ENCODE measurements at regions not wholly inside any gene's neighbourhood (a gene's known extent, or its start where the extent isn't known, plus 50 kb on each side); places are given as distances from the start of the nearest gene placed in this dataset.
"Not testable (repeated sequence)": the region's sequence is repeated elsewhere in the genome, so short reads cannot be mapped to it uniquely, and the experiment has no call there.

DNA sequence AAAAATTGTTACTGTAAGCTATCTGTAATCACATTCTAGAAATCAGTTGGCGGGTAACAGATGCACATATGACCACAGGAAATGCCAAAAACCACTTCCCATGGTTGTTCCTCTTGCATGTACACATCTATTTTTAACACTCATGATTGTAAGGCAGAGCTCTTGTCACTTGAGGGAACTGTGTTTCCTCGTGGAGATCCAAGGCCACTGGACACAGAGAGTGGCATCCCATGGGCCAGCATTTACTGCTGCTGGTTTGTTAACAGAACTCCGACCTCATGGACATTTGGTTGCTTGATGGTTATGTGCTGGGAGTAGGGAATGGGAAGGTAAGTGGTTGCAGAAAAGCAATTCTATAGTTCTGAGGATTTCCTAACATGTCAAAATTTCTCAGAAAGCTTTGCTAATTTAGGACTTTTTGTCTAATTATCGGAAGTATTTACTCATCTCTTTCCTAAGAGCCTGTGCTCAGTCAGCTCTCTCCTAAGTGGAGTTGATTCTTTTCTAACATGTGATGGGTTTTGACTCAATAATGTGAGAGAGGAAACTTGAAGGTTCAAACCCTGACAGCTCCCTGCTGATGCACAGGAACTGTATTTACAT, 202.0 kb upstream of the NR3C1 start:
- DNase-seq = peak; percentile 83
- in situ Hi-C loops (cut with MboI; ENCODE audit: low pct_unique_long_range_greater_than_20kb, low sequenced_read_pairs) = no loop called here

DNA sequence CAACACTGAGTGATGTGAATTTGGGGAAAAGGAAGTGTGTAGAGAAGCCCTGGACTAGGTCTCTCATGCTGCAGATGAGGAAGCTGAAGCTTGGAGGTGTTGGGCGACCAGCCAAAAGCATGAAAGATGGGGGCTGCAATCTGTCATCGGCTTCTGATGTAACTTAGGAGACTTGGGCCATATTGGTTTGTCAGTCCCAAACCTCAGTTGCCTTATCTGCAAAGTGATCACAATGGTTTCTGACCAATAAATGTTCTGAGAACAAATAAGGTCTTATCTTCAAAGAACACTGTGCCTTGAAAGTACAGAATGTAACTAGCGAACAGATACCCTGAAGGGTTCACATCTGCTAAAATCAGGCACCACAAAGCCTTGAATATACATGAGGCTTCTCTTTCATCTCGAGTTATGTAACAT, 198.4 kb upstream of the NR3C1 start:
- DNase-seq = peak; percentile 92
- in situ Hi-C loops (cut with MboI; ENCODE audit: low pct_unique_long_range_greater_than_20kb, low sequenced_read_pairs) = no loop called here

DNA sequence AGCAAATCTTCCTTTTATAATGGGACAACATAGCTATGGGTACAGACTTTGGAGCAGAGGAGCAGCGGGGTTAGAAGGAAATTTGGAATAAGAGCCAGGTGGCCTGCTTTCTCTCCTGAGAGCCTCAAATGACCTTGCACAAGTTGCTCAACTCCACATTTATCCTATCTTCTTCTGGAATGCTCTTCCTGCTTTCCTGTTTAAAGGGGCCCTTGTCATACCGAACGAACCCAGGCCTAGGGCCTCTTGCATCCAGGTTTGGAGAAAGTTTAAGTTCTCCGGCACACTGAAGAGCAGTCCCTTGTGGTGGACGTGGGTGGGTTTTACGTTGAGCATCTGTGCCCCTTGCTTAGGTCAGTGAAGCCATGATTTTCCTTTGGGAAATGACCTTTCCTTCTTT, 197.9 kb upstream of the NR3C1 start:
- in situ Hi-C loops (cut with MboI; ENCODE audit: low pct_unique_long_range_greater_than_20kb, low sequenced_read_pairs) = no loop called here
- DNase-seq = no peak

DNA sequence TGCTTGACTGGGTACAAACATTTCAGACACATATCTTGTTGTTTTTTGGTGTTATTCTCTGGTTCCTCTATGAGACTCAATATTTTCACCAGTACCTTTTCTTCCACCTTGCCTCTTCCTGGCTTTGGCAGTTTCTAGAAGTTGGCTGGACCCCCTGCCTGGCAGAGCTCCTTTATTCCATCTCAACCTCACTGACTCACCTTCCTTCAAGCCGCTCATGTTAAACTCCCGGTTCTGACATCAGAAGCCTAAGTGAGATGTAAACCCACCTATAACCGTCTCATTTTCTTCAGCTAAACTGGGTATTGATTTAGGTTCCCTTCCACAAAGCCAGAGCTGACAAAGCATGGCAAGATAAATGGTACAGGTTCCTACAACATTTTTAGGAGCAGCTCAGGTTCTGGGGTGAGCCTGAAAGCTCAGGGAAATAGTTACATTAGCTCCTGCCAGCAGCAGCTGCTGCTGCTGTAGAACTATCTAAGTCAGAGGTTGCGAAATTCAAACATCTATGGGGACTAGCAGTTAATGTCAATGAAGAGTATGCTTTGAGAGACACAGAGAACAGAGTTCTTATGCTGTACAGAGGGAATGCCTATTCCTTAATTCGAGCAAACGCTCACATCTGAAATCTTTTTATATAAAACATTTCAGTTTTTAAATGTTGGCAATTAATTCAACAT, 197.1 kb upstream of the NR3C1 start:
- peak; percentile 18 for DNase-seq
- in situ Hi-C loops (cut with MboI; ENCODE audit: low pct_unique_long_range_greater_than_20kb, low sequenced_read_pairs) = no loop called here

DNA sequence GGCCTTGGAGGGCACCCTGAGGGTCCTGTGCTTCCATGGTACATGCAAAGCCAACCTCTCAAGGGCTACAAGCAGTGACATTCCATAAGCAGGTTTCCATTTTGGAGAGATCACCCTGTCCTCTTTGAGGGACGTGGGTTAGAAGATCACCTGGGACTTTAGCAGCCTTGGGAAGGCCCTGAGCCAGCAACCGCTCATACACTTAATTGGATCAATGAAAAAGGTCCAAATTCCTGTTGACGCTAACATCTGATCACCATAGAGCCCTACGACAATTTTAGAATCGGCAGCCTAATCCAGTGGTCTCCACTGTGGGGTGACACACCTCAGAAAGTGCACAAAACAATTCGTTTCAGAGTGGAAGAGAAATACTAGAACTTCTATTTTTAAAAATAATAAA, 196.0 kb upstream of the NR3C1 start:
- no peak for DNase-seq
- in situ Hi-C loops (cut with MboI; ENCODE audit: low pct_unique_long_range_greater_than_20kb, low sequenced_read_pairs) = no loop called here

DNA sequence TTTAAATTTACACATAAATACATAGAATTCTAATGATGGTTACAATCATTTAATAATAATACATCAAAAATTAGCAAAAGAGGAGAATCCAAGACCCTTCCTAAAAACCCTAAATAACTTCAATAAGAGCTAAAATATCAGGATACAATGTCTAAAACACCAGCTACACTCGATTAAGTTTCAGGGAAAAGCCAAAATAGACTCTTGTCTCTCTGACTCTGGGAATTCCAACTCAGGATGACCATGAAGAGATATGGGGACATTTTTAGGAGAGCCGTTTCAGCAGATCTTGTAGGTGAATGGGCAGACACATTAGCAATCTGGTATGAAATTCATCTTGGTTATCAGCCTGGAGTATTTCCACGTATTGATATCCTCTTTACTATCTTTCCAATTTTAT, 193.3 kb upstream of the NR3C1 start:
- in situ Hi-C loops (cut with MboI; ENCODE audit: low pct_unique_long_range_greater_than_20kb, low sequenced_read_pairs) = no loop called here
- DNase-seq = no peak

DNA sequence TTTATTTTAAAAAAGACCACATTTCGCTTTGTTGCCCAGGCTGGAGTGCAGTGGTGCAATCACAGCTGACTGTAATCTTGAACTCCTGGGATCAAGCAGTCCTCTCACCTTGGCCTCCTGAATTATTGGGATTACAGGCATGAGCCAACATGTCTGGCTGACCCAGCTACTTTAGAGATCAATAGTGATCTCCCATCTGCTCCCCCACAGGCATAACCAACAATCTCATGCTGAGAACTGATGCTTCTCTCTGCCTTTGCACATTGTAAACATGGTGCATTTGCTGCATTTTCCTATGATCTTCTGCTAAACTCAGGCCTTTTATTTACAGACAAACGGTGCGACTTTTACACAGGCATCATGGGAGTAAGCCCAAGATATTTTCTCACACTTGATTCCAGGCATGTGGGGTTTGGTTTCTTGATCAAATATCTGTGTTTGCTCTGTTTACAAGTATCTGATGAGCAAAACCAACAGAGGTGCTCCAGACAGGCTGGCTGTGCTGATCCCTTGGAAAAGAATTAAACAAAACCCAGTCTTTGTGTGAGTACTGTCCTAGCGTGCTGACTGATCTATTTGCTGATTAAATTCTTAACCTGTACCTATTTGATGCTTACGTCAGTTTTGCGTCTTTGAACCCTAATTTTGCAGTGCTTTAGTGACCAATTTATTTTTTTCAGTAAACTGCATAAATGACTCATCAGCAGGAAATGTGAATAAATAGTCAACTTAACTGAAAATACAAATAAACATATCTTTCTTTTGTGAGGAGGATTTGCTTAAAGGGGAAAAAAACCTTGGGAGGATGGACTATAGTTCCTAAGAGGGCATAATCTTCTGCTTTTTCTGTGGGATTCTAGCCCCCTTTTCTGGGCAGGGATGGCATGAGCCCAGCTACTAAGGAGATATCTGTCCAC, 191.7 kb upstream of the NR3C1 start:
- no peak for DNase-seq
- in situ Hi-C loops (cut with MboI; ENCODE audit: low pct_unique_long_range_greater_than_20kb, low sequenced_read_pairs) = no loop called here

DNA sequence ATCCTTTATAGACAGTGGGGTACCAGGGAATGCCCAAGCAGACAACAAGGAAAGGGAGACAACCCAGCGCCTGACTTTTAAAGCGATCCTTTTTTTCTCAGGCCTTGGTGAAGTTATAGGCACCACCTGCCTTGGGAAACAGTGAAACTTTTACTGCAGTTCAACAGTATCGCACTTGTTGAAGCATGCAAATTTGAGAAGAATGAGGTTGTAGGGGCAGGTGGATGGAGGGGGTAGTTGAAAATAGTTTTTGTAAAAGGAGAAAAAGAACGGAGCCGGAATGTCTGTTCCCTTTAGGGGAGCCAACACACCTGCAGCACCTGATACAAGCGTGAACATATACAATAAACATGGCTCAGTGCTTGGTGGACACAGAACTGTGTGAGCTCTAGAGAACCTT, 190.2 kb upstream of the NR3C1 start:
- in situ Hi-C loops (cut with MboI; ENCODE audit: low pct_unique_long_range_greater_than_20kb, low sequenced_read_pairs) = no loop called here

DNA sequence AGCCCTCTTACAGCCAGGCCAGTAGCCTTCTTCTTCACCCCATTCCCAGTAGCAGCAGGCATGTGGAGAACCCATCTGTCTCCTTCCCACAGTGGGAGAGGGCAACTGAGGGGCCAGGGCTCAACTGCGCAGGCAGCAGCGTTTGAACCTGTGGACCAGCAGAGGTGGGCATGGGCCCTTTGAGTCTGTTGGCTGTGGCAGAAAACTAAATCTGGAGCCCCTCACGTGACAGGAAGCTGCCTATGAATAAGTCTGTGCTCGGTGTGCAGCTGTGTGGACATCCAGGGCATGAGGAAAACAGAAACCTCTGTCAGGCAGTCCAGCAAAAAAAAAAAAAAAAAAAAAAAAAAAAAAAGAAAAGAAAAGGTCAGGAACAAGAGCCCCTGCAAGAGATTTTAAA, 189.2 kb upstream of the NR3C1 start:
- DNase-seq = peak; percentile 18
- in situ Hi-C loops (cut with MboI; ENCODE audit: low pct_unique_long_range_greater_than_20kb, low sequenced_read_pairs) = no loop called here

More for the DNA sequence above, 190.2 kb upstream of the NR3C1 start:
- DNase-seq = no peak

DNA sequence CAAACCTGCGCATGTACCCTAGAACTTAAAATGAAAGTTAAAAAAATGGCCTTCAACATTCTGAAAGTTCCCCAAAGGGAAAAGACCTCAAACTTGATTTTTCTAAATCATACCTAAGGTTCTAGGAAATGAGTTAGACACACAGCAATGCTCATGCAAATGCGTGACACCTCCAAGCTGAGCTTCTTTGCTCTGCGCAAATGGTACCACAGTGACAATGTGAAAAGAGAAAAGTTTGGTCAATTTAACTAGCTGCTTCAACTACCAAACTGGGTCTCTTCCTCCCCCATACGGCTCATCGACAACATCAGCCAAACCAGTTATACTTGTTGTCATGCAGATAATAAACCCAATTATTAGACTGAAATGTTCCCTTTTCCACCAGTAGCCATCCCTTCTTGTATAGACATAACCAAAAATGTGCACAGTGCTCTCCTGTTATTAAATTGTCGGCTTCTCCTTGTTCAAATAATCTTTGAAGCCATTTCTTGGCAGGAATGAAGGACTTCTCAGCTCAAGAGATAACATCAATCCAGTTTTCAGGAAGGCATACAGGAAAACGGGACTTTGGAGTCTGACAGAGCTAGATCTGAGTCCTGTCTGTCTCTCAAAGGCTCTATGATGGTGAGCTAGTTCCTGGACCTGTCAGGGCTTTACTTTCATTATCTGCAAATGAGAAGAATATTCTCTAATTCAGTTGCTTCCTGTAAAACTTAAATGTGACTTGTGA, 185.6 kb upstream of the NR3C1 start:
- no peak for DNase-seq
- in situ Hi-C loops (cut with MboI; ENCODE audit: low pct_unique_long_range_greater_than_20kb, low sequenced_read_pairs) = no loop called here

DNA sequence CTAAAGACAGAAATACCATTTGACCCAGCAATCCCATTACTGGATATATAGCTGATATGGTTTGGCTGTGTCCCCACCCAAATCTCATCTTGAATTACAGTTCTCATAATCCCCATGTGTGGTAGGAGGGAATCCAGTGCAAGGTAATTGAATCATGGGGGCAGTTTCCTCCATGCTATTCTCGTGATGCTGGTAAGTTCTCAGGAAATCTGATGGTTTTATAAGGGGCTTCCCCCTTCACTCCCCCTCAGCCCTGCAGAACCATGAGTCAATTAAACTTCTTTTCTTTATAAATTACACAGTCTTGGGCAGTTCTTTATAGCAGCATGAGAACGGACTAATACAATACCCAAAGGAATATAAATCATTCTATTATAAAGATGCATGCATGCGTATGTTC, 184.6 kb upstream of the NR3C1 start:
- in situ Hi-C loops (cut with MboI; ENCODE audit: low pct_unique_long_range_greater_than_20kb, low sequenced_read_pairs); DNase-seq: not testable (repeated sequence)

DNA sequence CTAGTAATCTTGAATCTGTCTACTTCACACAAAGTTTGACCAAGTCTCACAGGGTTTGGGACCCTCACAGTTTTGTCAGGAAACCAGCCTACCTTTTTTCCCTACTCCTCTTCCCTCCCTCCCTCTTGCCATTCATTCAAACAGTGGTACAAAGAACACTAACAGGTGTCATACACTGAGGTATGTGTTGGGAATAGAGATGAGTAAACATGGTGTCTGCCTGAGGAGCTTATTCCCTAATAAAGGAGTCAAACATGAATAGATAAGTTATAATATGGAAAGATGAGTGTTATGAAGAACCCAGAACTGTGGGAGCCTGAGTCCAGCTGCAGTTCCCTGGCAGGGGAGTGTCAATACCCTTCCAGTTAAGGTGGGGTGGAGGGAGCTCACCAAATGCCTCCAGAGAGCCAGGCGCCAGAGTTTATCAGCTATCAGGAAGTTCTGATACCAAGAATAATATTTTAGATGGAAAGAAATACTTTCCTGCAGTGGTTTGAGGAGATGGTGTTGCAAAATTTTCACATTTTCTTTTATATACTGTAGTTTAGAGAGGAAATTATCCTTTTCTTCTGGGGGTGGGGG, 183.4 kb upstream of the NR3C1 start:
- DNase-seq = no peak
- in situ Hi-C loops (cut with MboI; ENCODE audit: low pct_unique_long_range_greater_than_20kb, low sequenced_read_pairs) = no loop called here

DNA sequence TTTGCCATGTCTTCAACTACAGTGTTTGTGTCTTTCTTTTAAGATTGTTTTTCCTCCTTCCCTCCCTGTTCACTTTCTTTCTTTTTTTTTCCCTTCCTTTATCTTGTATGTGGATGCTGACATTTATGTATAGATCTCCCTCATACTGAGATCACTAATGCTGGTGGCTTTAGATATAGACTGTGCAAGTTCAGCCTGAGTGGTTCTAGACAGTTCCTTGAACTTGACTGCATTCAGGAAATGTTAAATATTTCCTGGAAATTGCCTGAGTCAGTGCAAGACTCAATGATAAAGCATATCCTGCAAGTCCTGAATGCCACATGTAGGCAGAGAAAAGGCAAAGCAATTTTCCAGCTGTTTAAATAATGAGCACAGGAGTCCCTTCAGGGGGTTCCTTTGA, 182.5 kb upstream of the NR3C1 start:
- DNase-seq = no peak
- in situ Hi-C loops (cut with MboI; ENCODE audit: low pct_unique_long_range_greater_than_20kb, low sequenced_read_pairs) = no loop called here

DNA sequence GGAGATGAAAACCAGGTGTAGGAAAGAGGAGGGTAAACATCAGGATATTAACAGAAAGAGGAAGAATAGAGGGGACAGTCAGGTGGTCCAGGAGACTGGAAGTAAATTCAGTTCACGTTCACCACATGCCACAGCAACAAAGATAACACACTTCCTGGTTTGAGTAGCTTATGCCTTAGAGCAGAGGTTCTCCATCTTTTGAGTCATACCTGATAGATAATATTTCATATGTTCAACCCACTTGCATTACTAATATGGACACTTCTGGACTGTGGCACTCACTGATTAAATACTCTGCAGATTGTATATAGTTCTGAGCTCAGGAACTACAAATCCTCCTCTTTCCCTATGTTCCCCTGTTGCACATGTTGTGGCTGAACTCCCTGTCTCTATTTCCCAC, 179.9 kb upstream of the NR3C1 start:
- peak; percentile 28 for DNase-seq
- in situ Hi-C loops (cut with MboI; ENCODE audit: low pct_unique_long_range_greater_than_20kb, low sequenced_read_pairs) = no loop called here

DNA sequence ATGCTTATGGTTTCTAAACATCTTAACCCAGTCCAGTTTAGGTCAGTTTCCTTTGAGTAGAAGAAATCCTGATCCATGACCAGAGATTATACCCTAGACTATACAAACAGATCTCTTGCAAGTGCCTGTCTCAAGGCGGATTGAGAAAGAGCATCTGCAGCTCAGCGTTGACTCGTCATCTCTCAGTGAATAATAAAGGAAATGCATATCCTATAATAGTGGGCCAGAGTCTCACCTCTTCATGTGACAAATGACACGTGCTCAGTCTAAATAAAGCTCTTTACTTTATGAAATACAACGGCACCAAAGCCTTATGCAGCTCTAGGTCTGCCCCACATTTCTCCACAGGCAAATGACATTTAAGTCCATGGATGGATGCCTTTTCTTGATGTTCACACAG, 179.4 kb upstream of the NR3C1 start:
- peak; percentile 16 for DNase-seq
- in situ Hi-C loops (cut with MboI; ENCODE audit: low pct_unique_long_range_greater_than_20kb, low sequenced_read_pairs) = no loop called here

DNA sequence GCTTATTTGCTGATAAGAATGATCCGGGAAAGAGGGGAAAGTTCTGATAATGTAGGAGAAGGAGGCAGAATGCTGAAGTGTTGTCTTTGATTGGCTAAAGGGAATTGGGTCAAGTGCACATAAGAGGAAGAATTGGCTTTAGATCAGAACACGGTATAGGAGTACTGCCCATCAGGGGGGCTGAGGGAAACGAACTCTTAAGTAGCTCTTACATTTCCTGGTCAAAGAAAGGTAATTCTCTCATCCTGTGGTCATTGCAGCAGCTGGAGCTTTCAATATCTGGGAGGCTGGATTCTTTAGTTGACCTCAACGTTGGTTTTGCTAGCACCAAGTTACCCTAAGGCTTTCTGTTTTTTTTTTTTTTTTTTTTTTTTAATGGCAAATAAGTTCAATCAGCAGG, 178.7 kb upstream of the NR3C1 start:
- in situ Hi-C loops (cut with MboI; ENCODE audit: low pct_unique_long_range_greater_than_20kb, low sequenced_read_pairs) = no loop called here

DNA sequence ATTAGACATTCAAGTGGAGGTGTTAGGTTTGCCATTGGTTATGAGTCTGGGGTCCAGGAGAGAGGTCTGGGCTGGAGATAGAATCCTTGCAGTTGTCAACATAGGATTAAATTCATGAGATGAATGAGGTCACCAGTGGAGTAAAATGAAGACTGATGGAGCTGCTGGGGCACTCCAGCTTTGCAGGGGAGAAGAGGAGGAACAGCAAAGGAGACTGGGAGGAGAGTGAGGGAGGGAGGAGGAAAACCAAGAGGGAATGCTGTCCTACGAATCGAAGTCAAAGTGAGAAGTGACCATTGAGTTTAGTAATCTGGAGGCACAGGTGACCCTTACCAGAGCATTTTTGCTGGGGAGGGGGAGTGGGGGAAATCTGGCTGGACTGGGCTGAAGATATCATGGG, 178.2 kb upstream of the NR3C1 start:
- no peak for DNase-seq
- in situ Hi-C loops (cut with MboI; ENCODE audit: low pct_unique_long_range_greater_than_20kb, low sequenced_read_pairs) = no loop called here

More for the DNA sequence above, 178.7 kb upstream of the NR3C1 start:
- DNase-seq = no peak

DNA sequence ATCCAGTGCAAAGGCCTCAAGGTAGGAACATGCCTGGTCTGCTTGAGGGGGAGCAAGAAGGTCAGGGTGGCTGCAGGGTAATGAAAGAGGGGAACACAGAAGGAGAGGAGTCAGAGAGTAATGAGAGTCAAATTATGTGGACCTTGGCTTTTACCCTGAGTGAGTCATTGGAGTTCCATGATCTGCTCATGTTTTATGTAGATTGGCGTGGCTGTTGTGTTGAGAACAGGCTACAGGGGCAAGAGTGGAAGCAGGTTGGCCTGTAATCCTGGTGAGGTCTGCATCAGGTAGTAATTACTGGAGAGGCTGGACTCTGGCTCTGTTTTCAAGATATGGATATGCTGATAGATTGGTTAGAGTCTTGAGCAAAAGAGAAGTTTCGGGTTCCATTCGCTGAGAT, 177.7 kb upstream of the NR3C1 start:
- in situ Hi-C loops (cut with MboI; ENCODE audit: low pct_unique_long_range_greater_than_20kb, low sequenced_read_pairs) = no loop called here
- DNase-seq = no peak
